Testis (tissue), 2 donors: ENCODE measurements at regions not wholly inside any gene's neighbourhood (a gene's known extent, or its start where the extent isn't known, plus 50 kb on each side); places are given as distances from the start of the nearest gene placed in this dataset.

ENCODE experiments used
- CTCF ChIP-seq, 3 experiments: fragments of 450-650 bp in 2 of 3; fragments of 200-600 bp in 1 of 3; sonication (generic) in 1 of 3; IDR thresholded peaks; one replicate each; pipeline ENCODE4 v1.5.1; 2016 to 2019; ENCODE audit warnings: antibody characterized with exemption in 3 of 3, mild to moderate bottlenecking in 2 of 3, moderate library complexity in 1 of 3
- POLR2A ChIP-seq: fragments of 450-650 bp; IDR thresholded peaks from one replicate; pipeline ENCODE4 v1.6.1; 2017; ENCODE audit warnings: antibody characterized with exemption, mild to moderate bottlenecking, moderate library complexity

- TF ChIP-seq CTCF (IDR thresholded peaks at IDR 0.05) (no peak), POLR2A (no peak)
These were observed 1941.0 kb upstream of the RAG2 start for GRCh38 chr11:38538866-38539680.
